GM12892 (cell line): ENCODE measurements at regions not wholly inside any gene's neighbourhood (a gene's known extent, or its start where the extent isn't known, plus 50 kb on each side); places are given as distances from the start of the nearest gene placed in this dataset.

Experiments
- DNase-seq: peaks from one replicate; pipeline ENCODE4 v3.0.0; 2011; ENCODE audit not compliant: insufficient read length
- FAIRE-seq: peaks from 2 replicates; lab custom pipeline; 2011; peaks lifted over from hg19 to GRCh38; lab: Jason Lieb, UNC
- POLR2A ChIP-seq: IDR thresholded peaks from 2 replicates; pipeline ENCODE4 v1.6.1; 2011; ENCODE audit warnings: low read depth, low read length, control low read depth
- POLR2AphosphoS5 ChIP-seq: IDR thresholded peaks from 2 replicates; pipeline ENCODE4 v1.6.1; 2011; ENCODE audit warnings: low read depth, low read length, control low read depth
- TAF1 ChIP-seq: IDR thresholded peaks from 2 replicates; pipeline ENCODE4 v1.6.1; 2011; ENCODE audit warnings: low read depth, mild to moderate bottlenecking, control low read depth, low read length, borderline replicate concordance

DNA sequence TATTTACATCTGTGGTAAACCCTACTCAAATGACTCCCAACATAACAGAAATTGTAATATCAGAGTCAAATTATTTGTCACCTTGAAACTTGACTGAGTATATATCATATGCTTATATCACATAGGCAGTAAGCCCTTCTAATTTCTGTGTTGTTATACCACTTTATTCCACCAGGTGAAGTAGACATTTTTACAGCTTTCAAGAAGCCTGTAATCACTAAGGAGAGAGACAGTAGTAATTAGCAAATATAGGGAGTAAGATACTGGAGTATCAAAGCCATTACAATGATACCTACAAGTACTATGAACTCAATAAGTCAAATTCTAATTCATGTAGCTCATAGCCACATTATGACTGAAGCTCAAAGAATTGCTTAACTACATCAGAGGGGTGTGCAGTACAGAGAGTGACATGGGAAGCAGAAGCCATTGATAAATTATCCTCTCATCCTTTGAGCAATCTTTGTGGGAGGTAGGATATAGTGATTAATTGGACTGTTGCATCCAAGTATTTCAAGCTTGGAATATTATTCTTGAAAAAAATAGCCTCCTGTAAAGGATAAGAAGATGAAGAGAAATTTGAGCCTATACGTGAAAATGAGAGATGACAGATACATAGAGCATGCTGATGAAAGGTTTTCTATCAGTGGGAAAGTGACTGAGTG is 1005.9 kb downstream of the ZPLD1 start:
- DNase-seq (no peak), FAIRE-seq (peak; percentile 64)
- TF ChIP-seq POLR2AphosphoS5 (no peak), TAF1 (no peak)

- no peak for DNase-seq
- no peak for TF ChIP-seq POLR2AphosphoS5
- TF ChIP-seq POLR2A, result no peak
- no peak for TF ChIP-seq TAF1
- no peak for FAIRE-seq
Observed at GRCh38 chr3:103446953-103447629, 1012.3 kb downstream of the ZPLD1 start.

- no peak for FAIRE-seq
- no peak for TF ChIP-seq POLR2AphosphoS5
- TF ChIP-seq POLR2A, result no peak
- TF ChIP-seq TAF1, result no peak
- DNase-seq, result no peak
Observed at GRCh38 chr3:103453152-103453551, 1018.3 kb downstream of the ZPLD1 start.

- FAIRE-seq (no peak), DNase-seq (no peak)
Observed at GRCh38 chr3:103459815-103460214, 1025.0 kb downstream of the ZPLD1 start.

GRCh38 chr3:103470498-103470897 is 1035.7 kb downstream of the ZPLD1 start:
- no peak for FAIRE-seq
- TF ChIP-seq POLR2AphosphoS5 (no peak), TAF1 (no peak), POLR2A (no peak)
- no peak for DNase-seq

More at GRCh38 chr3:103459815-103460214, 1025.0 kb downstream of the ZPLD1 start:
- no peak for TF ChIP-seq POLR2A
- TF ChIP-seq POLR2AphosphoS5, result no peak
- no peak for TF ChIP-seq TAF1

GRCh38 chr3:103494011-103494410 is 1059.2 kb downstream of the ZPLD1 start:
- FAIRE-seq (no peak), DNase-seq (no peak)
- TF ChIP-seq TAF1, result no peak
- no peak for TF ChIP-seq POLR2AphosphoS5
- TF ChIP-seq POLR2A, result no peak

DNA sequence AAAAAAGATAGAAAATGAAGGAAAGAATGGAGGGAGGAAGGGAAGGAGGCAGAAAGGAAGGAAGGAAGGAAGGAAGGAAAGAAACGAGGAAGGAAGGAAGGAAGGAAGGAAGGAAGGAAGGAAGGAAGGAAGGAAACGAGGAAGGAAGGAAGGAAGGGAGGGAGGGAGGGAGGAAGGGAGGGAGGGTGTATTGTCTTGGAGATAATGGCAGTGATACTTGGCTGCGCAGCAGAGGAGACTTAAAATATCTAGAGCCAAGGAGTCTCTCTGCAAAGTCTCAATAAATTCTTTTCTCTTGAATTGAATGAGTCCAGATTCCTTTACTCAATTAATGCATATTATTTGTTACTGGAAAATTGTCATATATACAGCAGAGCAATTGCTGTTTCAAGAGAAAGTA is 1059.7 kb downstream of the ZPLD1 start:
- no peak for TF ChIP-seq TAF1
- no peak for TF ChIP-seq POLR2AphosphoS5
- no peak for TF ChIP-seq POLR2A
- DNase-seq (no peak), FAIRE-seq (no peak)

GRCh38 chr3:103495186-103495585 is 1060.4 kb downstream of the ZPLD1 start:
- DNase-seq (no peak), FAIRE-seq (no peak)
- TF ChIP-seq POLR2A (no peak), TAF1 (no peak), POLR2AphosphoS5 (no peak)

DNA sequence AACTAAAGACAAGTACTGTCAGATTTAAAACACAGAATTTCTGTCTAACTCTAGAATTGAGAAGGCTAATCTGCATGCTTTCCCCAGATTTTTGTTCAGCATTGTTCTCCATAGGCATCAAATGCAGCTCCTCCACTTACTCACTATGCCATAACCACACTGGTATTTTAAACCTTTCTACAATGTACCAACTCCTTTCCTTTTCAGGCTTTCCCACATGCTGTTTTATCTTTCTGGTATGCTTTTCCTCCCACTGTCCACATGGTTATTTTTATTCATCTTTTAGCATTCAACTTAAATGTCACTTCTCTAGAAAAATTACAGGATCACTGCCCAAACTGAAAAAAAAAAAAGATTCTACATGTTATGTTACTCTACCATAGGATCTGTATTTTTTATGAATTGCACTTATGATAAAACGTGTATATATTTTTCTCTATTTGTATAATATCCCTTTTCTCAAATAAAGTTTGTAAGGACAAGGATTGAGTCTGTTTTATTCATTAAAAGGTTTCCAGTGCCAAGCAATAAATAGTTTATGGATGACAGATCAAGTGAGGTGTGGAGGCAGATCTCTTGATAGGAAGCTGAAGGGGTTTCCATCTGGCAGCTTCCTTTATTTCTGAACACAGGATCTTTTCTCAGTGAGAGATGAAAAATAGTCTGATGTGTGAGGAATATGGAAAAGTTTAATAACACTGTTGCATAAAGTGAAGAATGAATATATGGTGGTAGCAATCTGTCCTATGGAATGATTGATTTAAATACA is 1064.5 kb downstream of the ZPLD1 start:
- DNase-seq, result no peak
- FAIRE-seq, result no peak
- TF ChIP-seq POLR2AphosphoS5, result no peak
- no peak for TF ChIP-seq POLR2A
- no peak for TF ChIP-seq TAF1

DNA sequence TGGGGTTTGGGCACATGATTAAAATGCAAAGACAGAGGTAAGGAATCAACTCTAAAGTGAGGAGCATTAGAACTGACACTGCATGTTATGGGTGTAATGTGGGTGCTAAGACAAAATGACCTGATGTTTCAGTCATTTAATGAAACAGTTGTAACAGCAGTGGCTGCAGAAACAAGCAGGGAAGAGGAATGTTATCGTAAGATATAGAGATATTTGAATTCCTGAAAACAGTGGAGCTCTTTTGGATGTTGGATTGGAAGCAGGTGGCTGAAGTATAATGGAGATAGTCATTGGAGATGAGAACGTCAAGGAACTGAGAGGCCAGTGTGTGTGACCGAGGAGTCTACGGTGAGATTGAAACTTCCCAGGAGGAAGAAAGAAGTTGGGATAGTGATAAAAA is 1065.2 kb downstream of the ZPLD1 start:
- TF ChIP-seq POLR2AphosphoS5 (no peak), POLR2A (no peak), TAF1 (no peak)
- FAIRE-seq (no peak), DNase-seq (no peak)

DNA sequence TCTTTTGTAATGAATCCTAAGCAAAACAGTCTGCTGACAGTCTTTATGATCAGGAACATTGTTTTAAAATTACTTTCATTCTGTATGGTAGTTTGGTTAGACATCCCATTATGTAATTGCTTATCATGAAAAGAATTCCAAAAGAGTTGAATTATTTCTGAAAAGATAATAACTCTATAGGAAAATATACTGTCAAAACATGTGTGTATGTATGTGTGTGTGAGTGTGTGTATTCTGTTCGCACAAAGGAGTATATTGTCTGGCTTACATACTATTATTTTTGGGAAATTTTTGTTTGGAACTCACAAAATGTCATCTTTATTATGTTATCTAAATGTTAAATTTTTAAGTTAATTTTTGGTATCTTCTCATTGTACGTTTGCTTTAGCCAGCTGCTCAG is 1075.9 kb downstream of the ZPLD1 start:
- DNase-seq, result no peak
- no peak for TF ChIP-seq TAF1
- TF ChIP-seq POLR2A, result no peak
- no peak for TF ChIP-seq POLR2AphosphoS5
- FAIRE-seq, result no peak

- TF ChIP-seq POLR2A, result no peak
- no peak for TF ChIP-seq POLR2AphosphoS5
- DNase-seq (no peak), FAIRE-seq (no peak)
Observed at GRCh38 chr3:103511891-103512290, 1077.1 kb downstream of the ZPLD1 start.

DNA sequence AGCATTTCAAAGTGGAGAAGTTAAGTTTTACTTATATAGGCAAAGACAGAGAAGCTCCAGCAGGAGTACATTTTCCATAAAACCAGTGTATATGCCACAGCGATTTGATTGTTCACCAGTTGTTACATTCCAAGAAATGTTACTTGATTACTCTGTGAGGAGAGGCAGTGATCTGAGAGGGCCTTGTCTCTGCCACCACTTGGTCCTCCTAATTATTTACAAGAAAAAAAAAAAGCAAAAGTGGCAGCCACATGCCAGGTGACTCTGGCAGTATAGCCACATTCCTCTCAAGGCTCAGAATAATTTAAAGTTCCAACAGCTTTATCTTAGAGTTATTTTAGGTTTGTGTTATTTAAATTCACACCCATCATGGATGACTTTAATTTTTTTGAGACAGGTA is 1077.8 kb downstream of the ZPLD1 start:
- DNase-seq, result no peak
- no peak for FAIRE-seq
- TF ChIP-seq POLR2A, result no peak
- no peak for TF ChIP-seq POLR2AphosphoS5
- no peak for TF ChIP-seq TAF1

GRCh38 chr3:103513003-103513402 is 1078.2 kb downstream of the ZPLD1 start:
- no peak for TF ChIP-seq POLR2AphosphoS5
- TF ChIP-seq TAF1, result no peak
- TF ChIP-seq POLR2A, result no peak
- FAIRE-seq, result no peak
- no peak for DNase-seq
